Endothelial cell (in vitro differentiated cells): ENCODE measurements at regions not wholly inside any gene's neighbourhood (a gene's known extent, or its start where the extent isn't known, plus 50 kb on each side); places are given as distances from the start of the nearest gene placed in this dataset.
A peak's percentile ranks its signal among the peaks of the same experiment; 100 is the strongest.

ENCODE experiments used
- DNase-seq: peaks from one replicate; pipeline ENCODE4 v3.0.0; 2021; ENCODE audit warnings: low spot score
- H3K27ac Mint-ChIP-seq: one replicate; pipeline ENCODE4 v1.8.0; 2021; ENCODE audit warnings: mixed read lengths, inconsistent platforms; ENCODE audit not compliant: unreplicated experiment
- H3K27me3 Mint-ChIP-seq: one replicate; pipeline ENCODE4 v1.8.0; 2021; ENCODE audit warnings: mild to moderate bottlenecking, moderate library complexity, mixed read lengths, inconsistent platforms; ENCODE audit not compliant: unreplicated experiment
- H3K36me3 Mint-ChIP-seq: one replicate; pipeline ENCODE4 v1.8.0; 2021; ENCODE audit warnings: mild to moderate bottlenecking, low read depth, mixed read lengths, inconsistent platforms; ENCODE audit not compliant: unreplicated experiment
- H3K4me1 Mint-ChIP-seq: one replicate; pipeline ENCODE4 v1.8.0; 2021; ENCODE audit warnings: mild to moderate bottlenecking, mixed read lengths, inconsistent platforms; ENCODE audit not compliant: unreplicated experiment
- H3K4me3 Mint-ChIP-seq: one replicate; pipeline ENCODE4 v1.8.0; 2021; ENCODE audit warnings: mild to moderate bottlenecking, mixed read lengths, inconsistent platforms; ENCODE audit not compliant: unreplicated experiment
- H3K9me3 Mint-ChIP-seq: one replicate; pipeline ENCODE4 v1.8.0; 2021; ENCODE audit warnings: mixed read lengths, inconsistent platforms; ENCODE audit not compliant: unreplicated experiment
- TF ChIP-seq, protein P1 (sequence below): fragments of 200-600 bp; sonication (generic); IDR thresholded peaks from one replicate; pipeline ENCODE4 v1.5.0; 2021; ENCODE audit warnings: antibody characterized with exemption; ENCODE audit not compliant: unreplicated experiment

DNA sequence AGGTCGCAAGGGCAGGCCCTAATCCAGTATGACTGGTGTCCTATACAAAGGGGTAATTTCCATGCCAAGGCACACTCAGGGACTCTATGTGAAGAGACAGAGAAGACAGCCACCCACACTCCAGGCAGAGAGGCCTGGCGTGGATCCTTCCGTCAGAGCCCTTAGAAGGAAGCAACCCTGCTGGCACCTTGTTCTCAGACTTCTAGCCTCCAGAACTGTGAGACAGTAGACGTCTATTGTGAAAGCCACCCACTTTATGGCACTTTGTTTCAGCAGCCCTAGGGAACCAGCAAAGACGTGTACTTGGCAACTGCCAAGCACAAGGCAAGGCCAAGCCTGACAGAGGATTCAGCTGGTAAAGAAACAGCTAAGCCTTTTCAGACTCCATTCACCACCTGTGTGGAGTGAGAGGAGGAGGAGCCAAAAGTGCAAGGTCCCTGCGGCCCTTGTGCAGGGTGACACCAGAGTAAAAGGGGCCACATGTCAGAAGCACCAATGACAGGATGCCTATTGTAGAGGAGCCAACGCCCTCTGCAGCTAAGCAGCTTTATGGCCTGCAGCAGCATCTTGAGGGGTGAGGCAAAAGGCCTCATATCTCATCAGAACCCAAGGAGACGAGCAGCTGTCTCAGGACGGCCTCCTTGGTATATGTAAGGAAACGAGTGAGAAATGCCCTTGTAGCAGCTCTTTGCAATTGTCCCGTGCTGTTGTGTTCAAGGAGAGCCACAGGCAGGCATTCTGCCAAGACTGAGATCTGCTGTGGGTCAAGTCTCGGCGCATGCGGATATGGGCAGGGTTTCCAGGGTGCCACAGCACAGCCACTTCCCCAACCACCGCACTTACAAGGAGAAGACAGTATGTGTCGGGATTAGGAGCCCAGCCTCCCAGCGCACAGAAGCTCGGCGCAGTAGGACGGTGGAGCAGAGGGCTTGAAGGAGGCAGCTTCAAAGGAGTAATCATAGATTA lies 121.5 kb upstream of the LIPC start:
- TF ChIP-seq, protein P1, sequence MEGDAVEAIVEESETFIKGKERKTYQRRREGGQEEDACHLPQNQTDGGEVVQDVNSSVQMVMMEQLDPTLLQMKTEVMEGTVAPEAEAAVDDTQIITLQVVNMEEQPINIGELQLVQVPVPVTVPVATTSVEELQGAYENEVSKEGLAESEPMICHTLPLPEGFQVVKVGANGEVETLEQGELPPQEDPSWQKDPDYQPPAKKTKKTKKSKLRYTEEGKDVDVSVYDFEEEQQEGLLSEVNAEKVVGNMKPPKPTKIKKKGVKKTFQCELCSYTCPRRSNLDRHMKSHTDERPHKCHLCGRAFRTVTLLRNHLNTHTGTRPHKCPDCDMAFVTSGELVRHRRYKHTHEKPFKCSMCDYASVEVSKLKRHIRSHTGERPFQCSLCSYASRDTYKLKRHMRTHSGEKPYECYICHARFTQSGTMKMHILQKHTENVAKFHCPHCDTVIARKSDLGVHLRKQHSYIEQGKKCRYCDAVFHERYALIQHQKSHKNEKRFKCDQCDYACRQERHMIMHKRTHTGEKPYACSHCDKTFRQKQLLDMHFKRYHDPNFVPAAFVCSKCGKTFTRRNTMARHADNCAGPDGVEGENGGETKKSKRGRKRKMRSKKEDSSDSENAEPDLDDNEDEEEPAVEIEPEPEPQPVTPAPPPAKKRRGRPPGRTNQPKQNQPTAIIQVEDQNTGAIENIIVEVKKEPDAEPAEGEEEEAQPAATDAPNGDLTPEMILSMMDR, result no peak
- H3K4me1 Mint-ChIP-seq, result peaks cover 47% of the 10 kb centered on the region
- DNase-seq, result no peak

DNA sequence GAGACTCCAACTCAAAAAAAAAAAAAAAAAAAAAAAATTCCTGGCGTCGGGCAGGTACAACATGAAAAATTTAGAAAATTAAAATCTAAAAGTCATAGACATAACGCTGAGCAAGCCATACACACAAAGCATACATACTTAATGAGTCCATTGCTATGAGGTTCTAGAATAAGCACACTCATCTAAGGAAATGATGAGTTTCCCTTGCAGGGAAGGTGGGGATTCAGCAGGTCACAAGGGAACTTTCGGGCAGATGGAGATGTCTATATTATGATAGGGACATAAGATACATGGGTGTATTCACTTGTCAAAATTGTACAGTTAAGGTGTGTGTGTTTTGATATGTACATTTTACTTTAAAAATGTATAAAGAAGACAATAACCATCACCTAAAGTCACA lies 120.2 kb upstream of the LIPC start:
- Mint-ChIP-seq H3K27ac (no peak overlapping the region), H3K4me1 (peaks cover 50% of the 10 kb centered on the region)
- TF ChIP-seq, protein P1, result no peak

More for the DNA sequence above, 121.5 kb upstream of the LIPC start:
- Mint-ChIP-seq H3K4me3 (no peak overlapping the region), H3K9me3 (no peaks in the 10 kb centered on the region), H3K27ac (no peak overlapping the region), H3K27me3 (peaks cover 3% of the 10 kb centered on the region), H3K36me3 (peaks cover 4% of the 10 kb centered on the region)

DNA sequence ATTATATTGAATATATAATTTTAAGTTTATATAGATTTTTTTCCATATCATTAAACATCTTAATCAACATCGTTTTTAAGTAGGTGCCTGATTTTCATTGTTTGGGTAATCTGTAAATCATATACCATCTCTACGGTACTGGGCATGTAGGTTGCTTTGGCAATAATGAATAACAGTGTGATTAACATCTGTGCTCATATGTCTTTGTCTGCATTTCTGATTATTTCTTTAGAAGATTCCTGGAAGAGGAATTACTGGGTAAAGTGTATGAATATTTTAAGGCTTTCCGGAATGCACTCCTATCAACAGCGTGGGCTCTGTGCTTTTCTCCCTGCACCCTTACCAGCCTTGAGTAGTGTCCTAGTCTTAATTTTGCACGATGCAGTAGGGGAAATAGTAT lies 119.8 kb upstream of the LIPC start:
- Mint-ChIP-seq H3K36me3 (peaks cover 4% of the 10 kb centered on the region), H3K9me3 (no peaks in the 10 kb centered on the region), H3K27ac (no peak overlapping the region), H3K4me3 (no peak overlapping the region), H3K4me1 (peaks cover 49% of the 10 kb centered on the region), H3K27me3 (peaks cover 3% of the 10 kb centered on the region)
- TF ChIP-seq, protein P1, result no peak
- DNase-seq, result no peak

More for the DNA sequence above, 120.2 kb upstream of the LIPC start:
- DNase-seq, result no peak
- Mint-ChIP-seq H3K4me3 (no peak overlapping the region), H3K36me3 (peaks cover 4% of the 10 kb centered on the region), H3K9me3 (no peaks in the 10 kb centered on the region), H3K27me3 (peaks cover 3% of the 10 kb centered on the region)

DNA sequence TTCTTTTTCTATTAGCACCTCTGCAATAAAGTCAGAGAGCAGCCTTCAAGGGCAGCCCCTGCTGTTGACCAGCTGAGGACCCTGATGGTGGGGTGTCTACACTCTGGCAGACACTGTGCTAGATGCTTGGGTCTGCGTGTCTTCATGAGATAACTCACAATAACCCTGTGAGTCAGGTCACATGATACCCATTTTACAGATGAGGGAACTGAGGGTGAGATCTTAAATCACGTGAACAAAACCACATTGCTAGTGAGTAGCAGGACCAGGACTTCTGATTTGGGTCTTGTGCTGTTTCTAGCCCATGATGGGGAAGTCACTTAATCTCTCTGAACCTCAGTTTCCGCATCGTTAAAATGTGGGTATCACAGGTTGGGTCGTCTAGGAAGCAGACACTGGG lies 118.5 kb upstream of the LIPC start:
- no peaks in the 10 kb centered on the region for H3K9me3 Mint-ChIP-seq
- peak overlapping the region; percentile 49 for H3K27ac Mint-ChIP-seq
- peaks cover 4% of the 10 kb centered on the region for H3K36me3 Mint-ChIP-seq
- DNase-seq, result no peak
- H3K4me1 Mint-ChIP-seq, result peaks cover 49% of the 10 kb centered on the region
- H3K4me3 Mint-ChIP-seq, result no peak overlapping the region
- peaks cover 2% of the 10 kb centered on the region for H3K27me3 Mint-ChIP-seq
- TF ChIP-seq, protein P1, result no peak
